Neural cell (in vitro differentiated cells): ENCODE measurements at regions not wholly inside any gene's neighbourhood (a gene's known extent, or its start where the extent isn't known, plus 50 kb on each side); places are given as distances from the start of the nearest gene placed in this dataset.

ENCODE experiments used
- H2AFZ ChIP-seq: fragments of 200-600, 300-800 bp; sonication (generic), shearing (Covaris generic); 2 replicates; pipeline ENCODE4 v1.6.0; 2014; ENCODE audit warnings: low read depth, mild to moderate bottlenecking, antibody characterized with exemption, low read length, moderate library complexity
- H3F3A ChIP-seq: fragments of 200-600 bp; shearing (Covaris generic); 2 replicates; pipeline ENCODE4 v1.6.1; 2016; ENCODE audit warnings: mild to moderate bottlenecking, moderate library complexity, mixed read lengths, antibody characterized with exemption, low read length; ENCODE audit not compliant: insufficient read depth, poor library complexity, severe bottlenecking
- H3K27ac ChIP-seq: fragments of 200-600, 300-800 bp; sonication (generic), shearing (Covaris generic); 2 replicates; pipeline ENCODE4 v1.5.1; 2014; ENCODE audit warnings: mild to moderate bottlenecking, low read length, moderate library complexity
- H3K27me3 ChIP-seq: fragments of 300-800, 200-600 bp; sonication (generic), shearing (Covaris generic); 2 replicates; pipeline ENCODE4 v1.6.0; 2014; ENCODE audit warnings: mild to moderate bottlenecking, low read depth, low read length, moderate library complexity; ENCODE audit not compliant: insufficient read depth
- H3K36me3 ChIP-seq: fragments of 300-800, 200-600 bp; sonication (generic), shearing (Covaris generic); 2 replicates; pipeline ENCODE4 v1.5.1; 2014; ENCODE audit warnings: mild to moderate bottlenecking, antibody characterized with exemption, low read length, moderate library complexity; ENCODE audit not compliant: insufficient read depth
- H3K4me2 ChIP-seq: fragments of 300-800, 200-600 bp; sonication (generic), shearing (Covaris generic); 2 replicates; pipeline ENCODE4 v1.6.0; 2014; ENCODE audit warnings: mild to moderate bottlenecking, low read length
- H3K4me3 ChIP-seq: fragments of 300-800, 200-600 bp; sonication (generic), shearing (Covaris generic); 2 replicates; pipeline ENCODE4 v1.5.1; 2014; ENCODE audit warnings: mild to moderate bottlenecking, low read length, moderate library complexity
- H3K79me2 ChIP-seq: fragments of 200-600 bp; shearing (Covaris generic); replicated peaks from 2 replicates; pipeline ENCODE4 v1.6.0; 2014; ENCODE audit warnings: mild to moderate bottlenecking, low read length, moderate library complexity; ENCODE audit not compliant: insufficient read depth
- H3K9ac ChIP-seq: fragments of 300-800, 200-600 bp; sonication (generic), shearing (Covaris generic); 2 replicates; pipeline ENCODE4 v1.6.1; 2016; ENCODE audit warnings: mild to moderate bottlenecking, low read length, mixed read lengths
- H3K9me2 ChIP-seq: fragments of 200-600 bp; shearing (Covaris generic); 2 replicates; pipeline ENCODE4 v1.6.1; 2016; ENCODE audit warnings: mild to moderate bottlenecking, low read length, mixed read lengths; ENCODE audit not compliant: insufficient read depth
- H3K9me3 ChIP-seq: fragments of 200-600, 300-800 bp; sonication (generic), shearing (Covaris generic); 2 replicates; pipeline ENCODE4 v1.6.1; 2016; ENCODE audit warnings: mild to moderate bottlenecking, mixed run types, low read length, moderate library complexity, mixed read lengths
- H4K20me1 ChIP-seq: fragments of 200-600 bp; shearing (Covaris generic); 2 replicates; pipeline ENCODE4 v1.6.1; 2016; ENCODE audit warnings: mild to moderate bottlenecking, mixed run types; ENCODE audit not compliant: insufficient read depth
- EP300 ChIP-seq: fragments of 450-650 bp; conservative IDR thresholded peaks from 2 replicates; pipeline ENCODE4 v1.6.1; 2014; ENCODE audit warnings: antibody characterized with exemption, mild to moderate bottlenecking, moderate library complexity; ENCODE audit not compliant: poor library complexity, severe bottlenecking
- EZH2 ChIP-seq: fragments of 200-600, 300-800 bp; shearing (Covaris generic), sonication (generic); IDR thresholded peaks from 2 replicates; pipeline ENCODE4 v1.6.1; 2014; ENCODE audit warnings: antibody characterized with exemption, low read length, borderline replicate concordance, mild to moderate bottlenecking; ENCODE audit not compliant: insufficient read depth, poor library complexity, severe bottlenecking
- MXI1 ChIP-seq: fragments of 450-650 bp; conservative IDR thresholded peaks from 2 replicates; pipeline ENCODE4 v1.6.1; 2014; ENCODE audit warnings: antibody characterized with exemption, mild to moderate bottlenecking; ENCODE audit not compliant: poor library complexity, severe bottlenecking
- POLR2AphosphoS5 ChIP-seq: IDR thresholded peaks from 2 replicates; pipeline ENCODE4 v1.6.1; 2012
- REST ChIP-seq: IDR thresholded peaks from 2 replicates; pipeline ENCODE4 v1.6.1; 2012; ENCODE audit warnings: borderline replicate concordance
- SMC3 ChIP-seq: fragments of 450-650 bp; conservative IDR thresholded peaks from 2 replicates; pipeline ENCODE4 v1.6.1; 2014; ENCODE audit warnings: antibody characterized with exemption, mild to moderate bottlenecking, moderate library complexity; ENCODE audit not compliant: poor library complexity
- TAF1 ChIP-seq: IDR thresholded peaks from 2 replicates; pipeline ENCODE4 v1.6.1; 2012; ENCODE audit warnings: low read depth

DNA sequence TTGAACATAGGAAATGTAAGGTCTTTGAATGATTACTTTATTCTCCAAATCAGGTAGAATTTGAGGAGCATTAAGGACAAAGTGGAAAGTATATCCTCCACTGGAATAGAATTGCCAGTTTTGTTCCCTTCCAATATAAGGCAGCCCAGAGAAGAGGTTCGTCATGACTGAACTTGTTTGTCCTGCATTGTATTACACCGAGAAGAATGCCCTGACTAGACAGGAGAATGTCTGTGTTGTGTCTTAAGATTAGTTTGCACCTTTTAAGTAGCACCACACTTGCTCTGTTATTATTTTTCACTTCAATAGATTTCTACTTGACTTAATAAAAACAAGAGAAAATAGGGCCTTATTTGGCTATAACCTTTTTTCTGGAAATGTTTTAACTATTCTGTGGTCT is 586.2 kb upstream of the PTGER4 start:
- H2AFZ ChIP-seq: no peak overlapping the region
- no peak for TF ChIP-seq REST
- no peak for TF ChIP-seq SMC3
- TF ChIP-seq MXI1: no peak
- no peak for TF ChIP-seq EP300
- TF ChIP-seq TAF1: no peak
- TF ChIP-seq POLR2AphosphoS5: no peak
- TF ChIP-seq EZH2: no peak

GRCh38 chr5:40089269-40089668 is 590.4 kb upstream of the PTGER4 start:
- Histone ChIP-seq H3K36me3 (no peaks in the 10 kb centered on the region), H4K20me1 (no peaks in the 10 kb centered on the region), H3K79me2 (no peaks in the 10 kb centered on the region), H2AFZ (no peak overlapping the region), H3K27ac (no peak overlapping the region), H3K9me3 (no peaks in the 10 kb centered on the region), H3K27me3 (no peaks in the 10 kb centered on the region), H3K9ac (no peak overlapping the region), H3K4me2 (no peak overlapping the region), H3K4me3 (no peak overlapping the region), H3K9me2 (no peaks in the 10 kb centered on the region), H3F3A (no peaks in the 10 kb centered on the region)
- TF ChIP-seq POLR2AphosphoS5 (no peak), EZH2 (no peak)

More for the DNA sequence above, 586.2 kb upstream of the PTGER4 start:
- Histone ChIP-seq H3K9me3 (no peaks in the 10 kb centered on the region), H3K4me3 (no peak overlapping the region), H4K20me1 (no peaks in the 10 kb centered on the region), H3F3A (no peaks in the 10 kb centered on the region), H3K9me2 (no peaks in the 10 kb centered on the region), H3K79me2 (no peaks in the 10 kb centered on the region), H3K4me2 (no peak overlapping the region), H3K9ac (no peak overlapping the region), H3K27ac (no peak overlapping the region), H3K27me3 (no peaks in the 10 kb centered on the region), H3K36me3 (no peaks in the 10 kb centered on the region)

GRCh38 chr5:40084614-40085013 is 595.1 kb upstream of the PTGER4 start:
- H3K9ac ChIP-seq: no peak overlapping the region
- H2AFZ ChIP-seq: no peak overlapping the region
- no peaks in the 10 kb centered on the region for H3K36me3 ChIP-seq
- no peak overlapping the region for H3K27ac ChIP-seq
- H3K27me3 ChIP-seq: no peaks in the 10 kb centered on the region
- TF ChIP-seq EZH2 (no peak), REST (no peak), EP300 (peak; percentile 51), POLR2AphosphoS5 (peak; percentile 13)
- no peak overlapping the region for H3K4me2 ChIP-seq
- no peak overlapping the region for H3K4me3 ChIP-seq
- no peaks in the 10 kb centered on the region for H3K9me2 ChIP-seq
- no peaks in the 10 kb centered on the region for H3F3A ChIP-seq
- no peaks in the 10 kb centered on the region for H4K20me1 ChIP-seq
- H3K79me2 ChIP-seq: no peaks in the 10 kb centered on the region
- no peaks in the 10 kb centered on the region for H3K9me3 ChIP-seq
